GM21786 (cell line): ENCODE measurements at regions not wholly inside any gene's neighbourhood (a gene's known extent, or its start where the extent isn't known, plus 50 kb on each side); places are given as distances from the start of the nearest gene placed in this dataset.
"Not testable (repeated sequence)": the region's sequence is repeated elsewhere in the genome, so short reads cannot be mapped to it uniquely, and the experiment has no call there.

ENCODE experiments used
- ATAC-seq: cut with Tn5 transposase; IDR thresholded peaks from one replicate; pipeline ENCODE4 v1.9.1; 2021; ENCODE audit not compliant: unreplicated experiment

DNA sequence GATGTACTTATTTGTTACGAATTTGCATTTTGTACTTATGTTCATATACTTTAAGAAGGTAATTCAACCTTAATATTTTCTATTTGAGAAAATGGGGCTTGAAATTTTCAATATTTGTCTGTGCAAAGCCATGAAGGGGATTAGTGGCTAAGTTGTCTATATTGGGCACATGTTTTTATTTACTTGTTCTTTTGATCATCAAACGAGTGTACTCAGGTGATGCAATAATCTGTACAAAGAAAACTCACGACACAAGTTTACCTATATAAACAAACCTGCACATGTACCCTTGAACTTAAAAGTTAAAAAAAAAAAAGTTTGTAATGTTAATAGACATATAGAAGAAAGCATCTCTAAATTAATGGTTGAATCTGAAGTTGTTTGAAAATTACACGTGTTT, 658.9 kb upstream of the SYT4 start:
- no peak for ATAC-seq

DNA sequence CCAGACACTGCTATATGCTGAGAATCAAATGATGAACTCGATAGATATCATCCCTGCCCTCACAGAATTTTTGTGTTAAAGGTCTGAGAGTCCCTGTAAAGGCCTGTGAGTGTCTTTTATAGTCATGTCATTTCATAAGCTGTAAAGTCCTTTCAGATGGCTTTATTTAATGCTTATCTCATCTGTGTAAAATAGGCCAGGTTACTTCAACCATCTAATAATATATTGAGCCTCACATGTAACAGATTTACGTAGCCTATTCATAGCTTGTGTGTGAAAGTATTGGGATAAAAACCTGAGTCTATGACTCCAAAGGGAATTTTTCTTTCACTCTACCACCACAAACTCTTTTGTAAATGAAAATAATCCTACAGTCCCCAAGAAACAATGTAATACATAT, 672.0 kb upstream of the SYT4 start:
- ATAC-seq = no peak

DNA sequence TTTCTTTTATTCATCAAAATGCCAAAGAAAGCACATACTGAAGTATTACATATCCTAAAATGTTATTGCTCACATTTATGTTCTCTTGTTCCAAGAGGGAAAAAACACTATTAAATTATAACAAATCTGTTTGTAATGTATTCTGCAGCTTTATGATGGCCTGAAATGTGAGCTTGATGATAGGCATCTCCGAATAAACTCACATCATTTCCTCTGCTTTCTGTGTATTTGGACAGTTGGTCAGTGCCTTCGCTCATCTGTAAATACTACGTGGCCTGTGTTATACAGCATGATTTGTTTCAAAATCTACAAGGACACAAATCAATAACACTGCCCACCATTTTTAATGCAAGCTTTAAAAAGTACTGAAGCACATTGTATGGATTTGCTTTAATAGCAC, 672.8 kb upstream of the SYT4 start:
- ATAC-seq = no peak

DNA sequence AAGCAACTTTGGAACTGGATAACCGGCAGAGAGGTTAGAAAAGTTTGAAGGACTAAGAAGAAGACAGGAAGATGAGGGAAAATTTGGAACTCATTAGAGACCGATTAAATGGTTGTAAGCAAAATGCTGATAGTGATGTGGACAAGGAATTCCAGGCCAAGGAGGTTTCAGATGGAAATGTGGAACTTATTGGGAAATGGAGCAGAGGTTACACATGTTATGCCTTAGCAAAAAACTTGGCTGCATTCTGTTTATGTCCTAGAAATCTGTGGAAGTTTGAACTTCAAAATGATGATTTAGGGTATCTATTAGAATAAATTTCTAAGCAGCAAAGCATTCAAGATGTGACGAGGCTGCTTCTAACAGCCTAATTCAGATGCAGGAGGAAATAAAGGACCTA, 675.1 kb upstream of the SYT4 start:
- ATAC-seq = no peak

DNA sequence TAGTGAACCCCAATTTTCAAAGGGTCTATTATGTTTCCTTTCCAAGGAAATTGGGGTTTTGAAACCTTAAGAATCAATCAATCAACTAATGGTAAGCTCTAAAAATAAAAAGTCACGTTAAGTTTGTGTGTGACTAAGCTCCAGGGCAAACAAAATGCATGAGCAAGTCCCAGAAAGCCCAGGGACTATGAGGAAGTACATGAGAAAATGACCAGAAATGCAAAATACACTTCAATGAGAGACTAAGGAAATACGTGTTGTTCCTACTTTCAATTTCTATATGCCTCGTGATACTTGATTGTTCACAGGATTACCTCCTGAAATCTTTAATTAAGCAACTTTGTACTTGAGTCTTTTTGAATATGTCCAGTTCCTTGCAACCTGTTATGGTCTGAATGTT, 684.4 kb upstream of the SYT4 start:
- ATAC-seq = no peak

DNA sequence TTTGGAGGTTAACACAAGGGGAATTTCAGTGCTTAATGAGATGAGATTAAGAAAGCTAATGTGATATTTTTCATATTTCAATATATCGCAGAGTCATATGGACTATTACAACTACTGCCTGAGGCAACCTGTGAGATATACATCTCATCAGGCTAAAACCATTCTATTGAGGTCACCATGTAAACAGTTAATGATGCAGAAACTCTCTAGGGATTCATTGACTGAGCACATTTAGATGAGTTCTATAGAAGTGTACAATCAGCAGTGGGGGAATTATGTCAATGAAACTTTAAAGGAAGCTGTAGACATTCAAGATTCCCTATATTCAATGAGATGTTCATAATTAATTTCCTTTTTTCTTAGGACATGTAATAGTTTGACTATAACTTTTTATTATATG, 687.4 kb upstream of the SYT4 start:
- no peak for ATAC-seq

DNA sequence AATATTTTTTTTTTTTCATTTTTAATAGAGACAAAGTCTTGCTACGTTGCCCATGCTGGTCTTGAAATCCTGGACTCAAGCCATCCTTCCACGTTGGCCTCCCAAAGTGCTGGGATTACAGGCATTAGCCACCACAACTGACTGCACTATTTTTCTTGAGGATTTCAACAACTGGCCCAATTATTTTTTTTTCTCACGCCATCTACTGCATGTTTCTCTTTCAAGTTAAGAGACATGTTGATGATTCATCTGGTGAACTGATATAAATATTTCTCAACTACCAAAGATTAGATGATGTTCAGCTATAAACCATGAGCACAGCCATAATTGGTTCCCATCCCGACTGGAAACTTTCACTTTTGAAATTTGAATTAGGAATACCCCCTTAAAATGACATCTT, 688.4 kb upstream of the SYT4 start:
- ATAC-seq = no peak

DNA sequence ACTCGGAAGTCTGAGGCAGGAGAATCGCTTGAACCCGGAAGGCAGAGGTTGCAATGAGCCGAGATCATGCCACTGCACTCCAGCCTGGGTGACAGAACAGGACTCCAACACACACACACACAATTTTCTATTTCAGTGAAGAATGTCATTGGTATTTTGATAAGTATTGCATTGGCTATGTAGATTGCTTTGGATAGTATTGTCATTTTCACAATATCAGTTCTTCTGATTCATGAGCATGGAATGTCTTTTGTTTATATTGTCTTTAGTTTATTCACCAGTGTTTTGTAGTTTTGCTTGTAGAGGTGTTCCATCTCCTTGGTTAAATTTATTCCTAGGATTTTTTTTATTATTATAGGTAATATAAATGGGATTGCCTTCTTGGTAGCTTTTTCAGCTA, 693.4 kb upstream of the SYT4 start:
- no peak for ATAC-seq

DNA sequence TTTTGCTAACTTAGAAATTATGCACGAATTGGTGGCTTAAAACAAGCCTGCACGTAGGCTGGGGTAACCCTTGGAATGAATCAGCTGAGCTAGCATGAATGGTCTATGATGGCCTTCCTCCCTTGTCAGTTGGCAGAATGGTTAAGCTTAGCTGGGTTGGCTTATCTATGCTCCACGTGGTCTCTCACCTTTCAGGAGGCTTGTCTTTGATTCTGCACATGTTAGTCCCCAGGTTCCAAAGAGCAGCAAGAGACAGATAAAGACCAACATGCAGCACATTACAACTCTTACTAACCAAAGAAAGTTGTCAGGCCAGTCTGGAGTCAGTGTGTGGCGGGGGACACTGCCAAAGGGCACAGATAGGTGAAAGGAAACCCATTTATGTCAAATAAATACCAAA, 700.9 kb upstream of the SYT4 start:
- ATAC-seq = no peak

DNA sequence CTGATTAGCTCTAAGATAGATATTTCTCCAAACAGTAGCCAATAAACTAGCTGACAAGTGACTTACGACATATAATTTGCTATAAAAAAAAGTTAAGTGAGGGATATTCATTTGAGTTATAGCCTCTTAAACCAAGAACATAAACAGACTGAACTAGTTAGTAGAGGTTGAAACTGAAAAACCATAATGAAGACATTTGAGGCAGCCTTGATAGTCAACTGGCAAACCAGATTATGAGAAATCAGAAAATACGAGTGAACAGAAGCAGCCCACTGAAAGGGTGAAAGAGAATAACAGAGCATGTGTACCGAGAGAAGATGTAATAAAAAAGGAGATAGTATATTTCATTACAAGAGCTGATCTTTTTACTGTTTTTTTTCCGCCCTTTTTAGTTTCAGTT, 698.1 kb upstream of the SETBP1 start:
- no peak for ATAC-seq

DNA sequence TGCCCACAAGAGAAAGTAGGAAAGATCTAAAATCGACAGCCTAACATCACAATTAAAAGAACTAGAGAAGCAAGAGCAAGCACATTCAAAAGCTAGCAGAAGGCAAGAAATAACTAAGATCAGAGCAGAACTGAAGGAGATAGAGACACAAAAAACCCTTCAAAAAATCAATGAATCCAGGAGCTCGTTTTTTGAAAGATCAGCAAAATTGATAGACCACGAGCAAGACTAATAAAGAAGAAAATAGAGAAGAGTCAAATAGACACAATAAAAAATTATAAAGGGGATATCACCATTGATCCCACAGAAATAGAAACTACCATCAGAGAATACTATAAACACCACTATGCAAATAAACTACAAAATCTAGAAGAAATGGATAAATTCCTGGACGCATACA, 693.6 kb upstream of the SETBP1 start:
- not testable (repeated sequence) for ATAC-seq

DNA sequence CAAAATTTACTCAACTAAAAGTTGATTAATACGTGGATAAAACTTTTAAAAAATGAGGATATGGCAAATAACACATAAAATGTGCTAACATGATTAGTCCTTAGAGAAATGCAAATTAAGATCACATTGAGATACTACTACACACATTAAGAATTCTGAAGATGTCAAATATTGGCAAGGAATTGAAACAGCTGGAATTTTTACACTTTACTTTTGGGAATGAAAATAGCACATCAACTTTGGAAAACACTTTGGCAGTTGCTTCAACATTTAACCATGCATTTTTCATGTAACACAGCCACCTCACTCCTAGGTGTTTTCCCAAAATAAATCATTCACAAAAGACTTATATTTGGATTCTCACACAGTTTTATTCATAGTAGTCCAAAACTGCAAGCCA, 687.9 kb upstream of the SETBP1 start:
- ATAC-seq = no peak

DNA sequence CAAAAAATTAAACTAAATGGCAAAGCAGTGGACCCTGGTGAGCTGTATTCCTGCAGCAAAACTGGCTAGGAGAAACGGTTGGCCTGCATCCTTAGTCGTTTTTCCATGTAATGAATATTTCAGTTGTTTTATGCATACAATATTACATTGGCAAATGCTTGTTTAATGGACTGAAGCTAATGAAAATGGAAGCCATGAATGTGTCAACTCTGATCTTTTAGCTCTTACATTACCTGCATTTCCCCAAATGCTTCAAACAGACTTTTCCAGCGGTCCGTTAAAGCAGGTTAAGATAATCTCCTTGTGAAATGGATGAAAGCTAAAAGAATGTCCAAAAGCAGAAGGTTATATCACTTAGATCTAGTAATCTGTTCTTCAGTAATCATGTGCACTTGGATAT, 686.3 kb upstream of the SETBP1 start:
- no peak for ATAC-seq

DNA sequence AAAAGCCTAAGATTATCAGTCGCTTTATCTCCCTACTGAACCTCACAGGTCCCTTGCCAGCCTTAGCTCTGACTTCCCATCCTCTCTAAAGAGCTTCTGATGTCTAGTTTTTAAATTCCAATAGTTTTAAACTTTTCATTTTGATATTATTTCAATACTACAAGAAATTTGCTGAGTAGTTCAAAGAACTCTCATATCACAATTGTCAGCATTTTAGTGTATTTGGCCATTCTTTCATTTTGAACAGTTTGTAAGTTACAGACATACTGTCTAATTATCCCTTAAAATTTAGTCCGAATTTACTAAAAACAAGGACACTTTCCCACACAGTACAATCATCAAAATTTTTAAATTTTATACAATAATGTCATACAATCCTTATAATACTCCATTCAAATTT, 666.8 kb upstream of the SETBP1 start:
- no peak for ATAC-seq

DNA sequence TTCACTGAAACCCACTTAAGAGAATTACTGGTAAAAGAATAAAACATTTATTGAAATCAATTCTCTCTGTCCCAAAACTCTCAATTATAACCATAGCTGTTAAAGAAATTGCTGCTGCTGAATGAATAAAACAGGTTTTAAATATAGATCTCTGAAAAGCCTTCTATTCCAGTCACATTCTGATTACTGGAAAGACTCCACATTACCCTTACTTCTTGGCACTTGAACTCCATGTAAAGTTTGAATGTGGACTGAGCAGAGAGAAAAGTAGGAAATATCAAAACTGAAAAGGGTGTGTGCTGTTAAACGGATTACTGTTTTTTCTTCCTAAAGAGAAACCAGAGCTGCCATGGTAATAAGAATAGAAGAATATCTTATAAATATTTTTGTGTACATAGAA, 655.3 kb upstream of the SETBP1 start:
- ATAC-seq = no peak

DNA sequence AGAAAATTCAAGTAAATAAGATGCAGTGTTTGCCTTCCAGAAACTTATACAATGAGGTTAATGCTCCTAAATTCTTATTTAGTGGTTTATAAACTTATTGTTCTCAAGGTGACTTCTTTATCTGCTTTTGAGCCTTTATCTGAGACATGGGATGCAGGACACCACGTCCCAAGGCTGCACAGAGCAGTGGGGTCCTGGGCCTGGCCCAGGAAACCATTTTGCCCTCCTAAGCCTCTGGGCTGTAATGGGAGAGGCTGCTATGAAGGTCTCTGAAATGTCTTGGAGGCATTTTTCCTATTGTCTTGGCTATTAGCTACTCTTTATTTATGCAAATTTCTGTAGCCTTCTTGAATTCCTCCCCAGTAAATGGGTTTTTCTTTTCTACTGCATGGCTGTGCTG, 652.6 kb upstream of the SETBP1 start:
- ATAC-seq = no peak

DNA sequence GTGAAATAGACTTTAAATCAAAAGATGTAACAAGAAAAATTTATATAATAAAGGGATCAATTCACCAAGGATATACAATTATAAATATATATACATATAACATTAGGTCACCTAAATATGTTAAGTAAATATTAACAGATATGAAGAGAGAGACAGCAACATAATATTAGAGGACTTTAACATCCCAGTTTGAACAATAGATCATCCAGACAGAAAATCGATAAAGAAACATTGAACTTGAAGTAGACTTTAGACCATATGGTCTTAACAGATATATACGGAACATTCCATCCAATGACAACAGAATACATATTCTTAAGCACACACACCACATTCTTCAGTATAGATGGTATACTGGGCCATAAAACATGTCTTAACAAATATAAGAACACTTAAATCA, 649.6 kb upstream of the SETBP1 start:
- ATAC-seq = no peak

DNA sequence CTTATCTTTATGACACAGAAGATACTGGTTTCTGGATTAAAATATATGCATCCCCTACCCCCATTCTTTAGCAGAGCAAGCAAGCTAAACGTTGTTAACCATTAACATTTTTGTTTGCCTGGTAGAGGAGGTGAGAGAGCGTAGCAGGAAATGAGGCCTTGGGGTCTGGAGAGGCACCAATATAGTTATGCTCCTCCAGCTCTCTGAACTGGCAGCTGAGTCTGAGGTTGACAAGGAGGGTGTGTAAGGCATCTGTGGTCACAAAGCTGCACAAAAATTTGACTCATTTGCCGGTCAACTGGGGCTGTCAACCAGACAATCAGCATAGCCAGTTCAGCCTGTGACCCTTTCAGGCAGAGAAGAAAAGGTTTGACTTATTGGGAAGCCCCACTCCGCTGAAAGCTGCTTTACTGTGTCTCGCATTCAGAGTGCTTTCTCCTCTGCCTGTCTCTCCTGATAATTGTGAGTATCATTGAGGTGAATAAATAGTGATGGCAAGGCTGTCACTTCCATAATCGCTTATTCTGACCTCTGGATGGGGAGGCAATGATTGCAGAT, 647.5 kb upstream of the SETBP1 start:
- no peak for ATAC-seq

DNA sequence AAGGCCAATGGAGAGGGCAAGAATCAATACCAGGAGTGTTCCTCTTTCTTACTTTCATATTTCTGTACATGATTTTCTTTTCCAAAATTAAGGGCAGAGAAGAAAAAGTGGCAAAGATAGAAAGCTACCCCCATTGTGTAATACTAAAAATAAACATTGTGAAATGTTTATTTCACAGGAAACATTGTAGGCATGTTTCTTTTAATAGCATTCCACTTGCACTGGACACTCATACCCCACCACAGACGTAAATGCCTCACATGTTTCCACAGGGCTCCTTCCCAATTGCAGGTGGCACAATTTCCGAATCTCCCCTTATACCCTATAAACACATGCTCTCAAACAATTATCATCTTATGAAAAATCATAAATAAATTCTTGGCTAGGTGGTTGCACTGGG, 645.1 kb upstream of the SETBP1 start:
- no peak for ATAC-seq

DNA sequence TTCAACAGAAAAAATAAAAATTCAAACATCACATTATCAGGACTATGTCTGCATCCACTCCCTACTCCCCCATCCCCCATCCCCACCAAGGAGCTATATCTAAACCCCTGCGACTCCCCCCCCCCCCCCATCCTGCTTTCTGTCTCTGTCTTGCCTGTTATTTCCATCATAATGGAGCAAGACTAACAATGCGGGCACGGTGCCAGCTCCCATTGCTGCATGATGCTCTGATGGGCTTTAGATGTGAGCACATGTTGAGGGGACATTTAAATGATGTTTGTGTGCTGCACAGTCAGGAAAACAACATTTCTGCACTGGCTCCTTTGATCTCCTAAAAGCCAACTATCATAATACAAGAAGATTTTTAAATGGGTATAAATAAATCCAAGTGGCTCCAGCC, 644.2 kb upstream of the SETBP1 start:
- ATAC-seq = no peak

DNA sequence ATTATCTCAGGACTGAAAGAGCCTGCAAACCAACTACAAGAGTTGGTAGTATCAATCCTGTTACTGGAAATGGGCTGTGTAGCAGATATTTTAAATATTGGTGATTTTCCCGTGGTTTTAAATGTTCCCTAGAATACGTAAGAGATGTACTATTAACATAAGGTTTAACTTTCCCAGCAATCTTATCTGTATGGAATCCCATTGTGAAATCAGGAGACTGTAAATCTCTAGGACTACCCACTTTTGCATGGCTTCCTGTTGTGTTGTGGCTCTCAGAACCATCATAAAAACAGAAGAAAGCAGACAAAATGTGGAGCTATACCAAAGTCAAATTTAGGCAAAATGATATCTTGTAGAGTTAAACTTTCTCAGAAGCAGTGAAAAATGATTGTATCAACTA, 641.5 kb upstream of the SETBP1 start:
- ATAC-seq = no peak

DNA sequence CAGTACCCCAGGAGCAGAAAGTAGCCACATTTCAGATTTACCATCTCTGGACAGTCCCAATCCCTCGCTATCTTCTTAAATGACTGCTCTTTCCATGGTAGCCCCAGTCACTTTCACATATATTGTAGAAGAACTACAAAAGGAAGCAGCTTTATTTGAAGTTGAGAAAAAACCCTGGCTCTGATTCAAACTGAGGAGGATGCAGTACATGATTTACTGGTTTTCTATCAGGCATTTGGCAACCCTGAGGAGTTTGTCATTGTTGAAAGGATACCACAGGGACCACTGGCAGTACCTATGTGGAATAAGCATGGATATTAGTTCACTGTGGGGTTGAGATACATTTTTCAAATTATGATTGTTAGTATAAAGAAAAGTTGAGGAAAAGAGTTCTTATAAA, 640.9 kb upstream of the SETBP1 start:
- ATAC-seq = no peak

DNA sequence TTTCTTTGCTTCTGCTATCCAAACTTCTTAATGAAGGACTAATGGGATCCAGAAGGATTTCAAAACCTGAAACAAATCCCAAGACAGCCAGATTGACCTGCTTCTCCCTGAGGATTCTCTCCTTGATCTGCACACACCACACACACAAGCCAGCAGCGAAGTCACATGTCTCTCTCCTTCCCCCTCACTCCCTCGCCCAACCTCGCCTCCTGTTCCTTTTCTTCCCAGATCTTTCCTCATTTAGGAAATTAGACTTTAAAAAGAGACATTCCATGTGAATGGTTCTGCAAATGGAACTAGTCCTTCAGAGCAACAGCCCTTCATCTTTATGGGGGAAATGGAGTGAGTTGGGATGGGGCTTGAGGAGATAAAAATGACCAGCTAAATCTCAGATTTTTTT, 639.1 kb upstream of the SETBP1 start:
- ATAC-seq = no peak

DNA sequence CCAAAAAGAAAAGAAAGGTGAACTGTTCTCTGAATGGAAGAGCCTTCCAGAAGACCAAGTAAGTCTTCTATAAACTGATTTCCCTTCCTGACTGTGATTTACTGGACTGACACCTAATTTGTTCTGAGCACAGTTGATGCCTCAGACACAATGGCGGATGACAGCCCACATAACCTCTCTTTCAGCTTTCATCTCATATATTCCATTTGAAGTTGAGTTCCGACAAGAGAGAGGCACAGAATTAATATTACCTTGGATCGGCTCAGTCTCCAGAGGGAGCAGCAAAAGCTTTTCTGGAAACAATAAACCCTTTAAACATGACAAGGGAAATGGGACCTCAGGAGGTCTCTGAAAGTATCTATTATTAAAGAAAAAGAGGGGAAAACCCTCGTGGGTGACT, 638.7 kb upstream of the SETBP1 start:
- ATAC-seq = no peak
